NCI-H2029 treated with DMSO at 0.1 percent for 48 hours (cell line): ENCODE measurements at regions not wholly inside any gene's neighbourhood (a gene's known extent, or its start where the extent isn't known, plus 50 kb on each side); places are given as distances from the start of the nearest gene placed in this dataset.

Experiments
- DNase-seq: peaks from one replicate; lab custom pipeline; 2025; lab: John Stamatoyannopoulos, UW

GRCh38 chr12:115639648-115640012 is 637.9 kb downstream of the MED13L start:
- DNase-seq: no peak

- DNase-seq: no peak
These were observed 638.5 kb downstream of the MED13L start for GRCh38 chr12:115638733-115639647.

- no peak for DNase-seq
These were observed 640.9 kb downstream of the MED13L start for GRCh38 chr12:115636546-115636945.

GRCh38 chr12:115632308-115632707 is 645.2 kb downstream of the MED13L start:
- DNase-seq: no peak

GRCh38 chr12:115630136-115630535 is 647.4 kb downstream of the MED13L start:
- no peak for DNase-seq

GRCh38 chr12:115626210-115626609 is 651.3 kb downstream of the MED13L start:
- no peak for DNase-seq

GRCh38 chr12:115623764-115624334 is 653.6 kb downstream of the MED13L start:
- DNase-seq: no peak

- DNase-seq: no peak
These were observed 654.2 kb downstream of the MED13L start for GRCh38 chr12:115623275-115623674.

- DNase-seq: no peak
These were observed 656.7 kb downstream of the MED13L start for GRCh38 chr12:115620816-115621215.

GRCh38 chr12:115619889-115620288 is 657.6 kb downstream of the MED13L start:
- no peak for DNase-seq

- DNase-seq: no peak
These were observed 658.4 kb downstream of the MED13L start for GRCh38 chr12:115619061-115619460.

- DNase-seq: no peak
These were observed 659.4 kb downstream of the MED13L start for GRCh38 chr12:115618105-115618504.

GRCh38 chr12:115617391-115617790 is 660.1 kb downstream of the MED13L start:
- DNase-seq: no peak

GRCh38 chr12:115611477-115611876 is 666.0 kb downstream of the MED13L start:
- peak; percentile 83 for DNase-seq

GRCh38 chr12:115609347-115609746 is 668.1 kb downstream of the MED13L start:
- no peak for DNase-seq

- no peak for DNase-seq
These were observed 671.5 kb downstream of the MED13L start for GRCh38 chr12:115606040-115606439.

GRCh38 chr12:115598871-115599811 is 678.4 kb downstream of the MED13L start:
- peak; percentile 97 for DNase-seq

GRCh38 chr12:115597157-115597712 is 680.3 kb downstream of the MED13L start:
- DNase-seq: no peak

GRCh38 chr12:115588131-115588530 is 689.4 kb downstream of the MED13L start:
- no peak for DNase-seq

- DNase-seq: no peak
These were observed 693.3 kb downstream of the MED13L start for GRCh38 chr12:115584156-115584555.

- no peak for DNase-seq
These were observed 693.9 kb downstream of the MED13L start for GRCh38 chr12:115583591-115583990.

- no peak for DNase-seq
These were observed 700.1 kb downstream of the MED13L start for GRCh38 chr12:115577401-115577800.
